Uterus (tissue), 3 donors: ENCODE measurements at regions not wholly inside any gene's neighbourhood (a gene's known extent, or its start where the extent isn't known, plus 50 kb on each side); places are given as distances from the start of the nearest gene placed in this dataset.

Source experiments
- DNase-seq, 2 donors: peaks; one replicate each; pipeline ENCODE4 v3.0.0-alpha.2; 2019 to 2020
- H3K27ac ChIP-seq, 2 donors: fragments of 200-600 bp; sonication (generic); 1 replicate in 1 of 2; 2 replicates in 1 of 2; pipeline ENCODE4 v1.5.1; 2016 to 2018
- H3K27me3 ChIP-seq, 2 donors: fragments of 200-600 bp; sonication (generic); one replicate each; pipeline ENCODE4 v1.5.1; 2018 to 2019; ENCODE audit warnings: control low read depth in 1 of 2
- H3K36me3 ChIP-seq, 2 donors: fragments of 200-600 bp; sonication (generic); one replicate each; pipeline ENCODE4 v1.5.1; 2019; ENCODE audit warnings: control low read depth in 1 of 2
- H3K4me1 ChIP-seq, 2 donors: fragments of 200-600 bp; sonication (generic); one replicate each; pipeline ENCODE4 v1.5.1; 2018 to 2019; ENCODE audit warnings: control low read depth in 1 of 2
- H3K4me3 ChIP-seq, 2 donors: fragments of 200-600 bp; sonication (generic); 1 replicate in 1 of 2; 2 replicates in 1 of 2; pipeline ENCODE4 v1.5.1; 2018 to 2019; ENCODE audit warnings: mild to moderate bottlenecking in 1 of 2
- H3K9me3 ChIP-seq, 2 donors: fragments of 200-600 bp; sonication (generic); one replicate each; pipeline ENCODE4 v1.5.1; 2019; ENCODE audit warnings: control low read depth in 1 of 2
- CTCF ChIP-seq, 4 experiments: fragments of 200-600 bp in 2 of 4; fragments of 450-650 bp in 2 of 4; sonication (generic) in 2 of 4; IDR thresholded peaks; one replicate each; pipeline ENCODE4 v1.5.1; 2016 to 2019; ENCODE audit warnings: antibody characterized with exemption in 4 of 4, mild to moderate bottlenecking in 2 of 4, moderate library complexity in 1 of 4
- POLR2A ChIP-seq, 2 donors: fragments of 450-650 bp; IDR thresholded peaks; one replicate each; pipeline ENCODE4 v1.6.1; 2016; ENCODE audit warnings: antibody characterized with exemption in 2 of 2, mild to moderate bottlenecking in 1 of 2, moderate library complexity in 1 of 2
- intact Hi-C: fragments of 100-400 bp; cut with DNase I; formaldehyde crosslinking; loops from one replicate; pipeline ENCODE4 v1.15.1; 2023; ENCODE audit warnings: low total_unique reads
- donor health status: DM: yes; HTN: yes; CAD: no.

- no peak for DNase-seq
- no peak overlapping the region for H3K4me3 ChIP-seq
- TF ChIP-seq POLR2A (IDR thresholded peaks at IDR 0.05) (no peak), CTCF (IDR thresholded peaks at IDR 0.05) (no peak)
- H3K27ac ChIP-seq: no peak overlapping the region
- H3K36me3 ChIP-seq: no peaks in the 10 kb centered on the region
- no peaks in the 10 kb centered on the region for H3K27me3 ChIP-seq
- no peaks in the 10 kb centered on the region for H3K4me1 ChIP-seq
- intact Hi-C loops: no loop called here
- H3K9me3 ChIP-seq: no peaks in the 10 kb centered on the region
These were observed 171.3 kb upstream of the NRIP1 start for GRCh38 chr21:15236111-15236510.

DNA sequence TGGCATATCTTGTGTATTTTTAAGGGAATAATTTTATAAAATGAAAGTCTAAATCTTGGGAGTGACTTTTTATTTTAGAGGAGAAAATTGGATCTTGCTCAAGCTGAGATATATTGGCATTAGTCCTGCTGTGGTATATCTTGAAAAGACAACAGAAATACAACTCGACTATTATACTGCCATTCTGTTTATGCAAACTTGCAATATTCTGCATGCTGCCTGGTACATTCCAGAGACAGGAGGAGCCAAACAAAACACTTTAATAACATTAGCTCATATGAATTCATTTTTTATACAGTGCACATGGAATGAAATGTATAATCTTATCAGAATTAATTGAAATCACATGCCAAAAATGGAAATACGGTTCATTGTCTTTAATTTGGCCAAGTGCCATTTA, 176.0 kb upstream of the NRIP1 start:
- intact Hi-C loops: no loop called here
- H3K27me3 ChIP-seq: no peaks in the 10 kb centered on the region
- no peak for TF ChIP-seq CTCF (IDR thresholded peaks at IDR 0.05)
- no peak for TF ChIP-seq POLR2A (IDR thresholded peaks at IDR 0.05)
- no peaks in the 10 kb centered on the region for H3K36me3 ChIP-seq
- H3K9me3 ChIP-seq: no peaks in the 10 kb centered on the region
- DNase-seq: no peak
- H3K27ac ChIP-seq: no peak overlapping the region
- no peak overlapping the region for H3K4me3 ChIP-seq
- no peaks in the 10 kb centered on the region for H3K4me1 ChIP-seq

- no peaks in the 10 kb centered on the region for H3K27me3 ChIP-seq
- no peak for TF ChIP-seq POLR2A (IDR thresholded peaks at IDR 0.05)
- no peak for TF ChIP-seq CTCF (IDR thresholded peaks at IDR 0.05)
- no peak overlapping the region for H3K27ac ChIP-seq
- H3K4me1 ChIP-seq: no peaks in the 10 kb centered on the region
- no peak for DNase-seq
- no peaks in the 10 kb centered on the region for H3K9me3 ChIP-seq
- intact Hi-C loops: no loop called here
- H3K36me3 ChIP-seq: no peaks in the 10 kb centered on the region
- no peak overlapping the region for H3K4me3 ChIP-seq
These were observed 177.4 kb upstream of the NRIP1 start for GRCh38 chr21:15241997-15242736.

GRCh38 chr21:15242906-15243305, 178.1 kb upstream of the NRIP1 start:
- H3K27ac ChIP-seq: no peak overlapping the region
- H3K27me3 ChIP-seq: no peaks in the 10 kb centered on the region
- H3K36me3 ChIP-seq: no peaks in the 10 kb centered on the region
- TF ChIP-seq POLR2A (IDR thresholded peaks at IDR 0.05) (no peak), CTCF (IDR thresholded peaks at IDR 0.05) (no peak)
- intact Hi-C loops: no loop called here
- no peak overlapping the region for H3K4me3 ChIP-seq
- H3K4me1 ChIP-seq: no peaks in the 10 kb centered on the region
- DNase-seq: no peak
- H3K9me3 ChIP-seq: no peaks in the 10 kb centered on the region

- no peaks in the 10 kb centered on the region for H3K4me1 ChIP-seq
- no peak for DNase-seq
- no peaks in the 10 kb centered on the region for H3K36me3 ChIP-seq
- no peaks in the 10 kb centered on the region for H3K9me3 ChIP-seq
- H3K27ac ChIP-seq: no peak overlapping the region
- TF ChIP-seq POLR2A (IDR thresholded peaks at IDR 0.05): no peak
- TF ChIP-seq CTCF (IDR thresholded peaks at IDR 0.05): no peak
- H3K4me3 ChIP-seq: no peak overlapping the region
- no peaks in the 10 kb centered on the region for H3K27me3 ChIP-seq
- intact Hi-C loops: no loop called here
These were observed 178.6 kb upstream of the NRIP1 start for GRCh38 chr21:15243406-15243805.
